K562 (cell line): ENCODE measurements at regions not wholly inside any gene's neighbourhood (a gene's known extent, or its start where the extent isn't known, plus 50 kb on each side); places are given as distances from the start of the nearest gene placed in this dataset.

Experiments used
- CBX3 ChIP-seq, 2 experiments: IDR thresholded peaks; 1 replicate in 1 of 2; 2 replicates in 1 of 2; pipeline ENCODE4 v1.6.1; 2012; ENCODE audit warnings: inconsistent platforms in 2 of 2, low read length in 2 of 2, borderline replicate concordance in 1 of 2, control low read depth in 1 of 2
- CCAR2 ChIP-seq: fragments of 200-400 bp; formaldehyde crosslinking; IDR thresholded peaks from 2 replicates; pipeline ENCODE4 v1.6.1; 2017; ENCODE audit warnings: mild to moderate bottlenecking, low read depth, low read length
- FUS ChIP-seq: fragments of 200-400 bp; formaldehyde crosslinking; optimal IDR thresholded peaks from 2 replicates; pipeline ENCODE3; 2017; ENCODE audit warnings: low read depth, low read length
- NRF1 ChIP-seq, 2 experiments: fragments of 450-650 bp; IDR thresholded peaks in 1 of 2; conservative IDR thresholded peaks in 1 of 2; 2 replicates each; pipeline ENCODE4 v1.6.1; 2014; ENCODE audit warnings: mild to moderate bottlenecking in 2 of 2
- PATZ1 ChIP-seq: fragments of 250-450 bp; sonication (Bioruptor Pico); IDR thresholded peaks from 2 replicates; pipeline ENCODE4 v1.5.0; 2020; ENCODE audit warnings: mild to moderate bottlenecking, borderline replicate concordance
- PREB ChIP-seq: sonication (generic); formaldehyde crosslinking; IDR thresholded peaks from 2 replicates; pipeline ENCODE4 v1.8.1; 2023; ENCODE audit warnings: mild to moderate bottlenecking, missing genetic modification reagents
- SRSF3 ChIP-seq: fragments of 200-400 bp; formaldehyde crosslinking; IDR thresholded peaks from 2 replicates; pipeline ENCODE4 v1.6.1; 2016; ENCODE audit warnings: mild to moderate bottlenecking, low read length, moderate library complexity; ENCODE audit not compliant: insufficient read depth
- USF2 ChIP-seq: sonication (generic); formaldehyde crosslinking; IDR thresholded peaks from 2 replicates; pipeline ENCODE4 v1.5.0; 2020; ENCODE audit warnings: missing genetic modification reagents
- ZNF175 ChIP-seq: fragments of 200-800 bp; sonication (Bioruptor generic); IDR thresholded peaks from 2 replicates; pipeline ENCODE4 v1.6.1; 2016; ENCODE audit warnings: low read depth, mild to moderate bottlenecking, missing genetic modification characterization, missing compliant biosample characterization
- ZNF431 ChIP-seq: sonication (generic); formaldehyde crosslinking; IDR thresholded peaks from 2 replicates; pipeline ENCODE4 v1.8.0; 2022; ENCODE audit warnings: mild to moderate bottlenecking, missing genetic modification reagents

DNA sequence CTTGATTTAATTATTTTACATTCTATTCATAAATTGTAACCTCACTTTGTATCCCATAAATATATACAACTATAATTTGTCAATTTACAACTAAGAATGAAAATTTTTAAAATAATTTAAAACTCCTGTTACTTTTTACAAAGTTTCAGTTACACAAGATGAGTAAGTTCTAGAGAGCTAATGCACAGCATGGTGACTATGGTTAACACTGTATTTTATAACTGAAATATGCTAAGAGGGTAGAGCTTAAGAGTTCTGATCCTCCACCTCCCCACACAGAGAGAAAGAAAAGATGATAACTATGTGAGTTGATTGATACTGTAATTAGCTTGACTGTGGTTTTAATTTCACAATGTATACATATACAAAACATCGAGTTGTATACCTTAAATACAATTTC is 412.5 kb upstream of the DDI1 start:
- TF ChIP-seq ZNF431 (no peak), NRF1 (conservative IDR thresholded peaks at IDR 0.05 in 1 of 2, IDR thresholded peaks at IDR 0.05 in 1 of 2) (no peak), USF2 (CRISPR knock-in tag) (no peak), SRSF3 (no peak), CBX3 (IDR thresholded peaks at IDR 0.05; ENCODE audit: borderline replicate concordance in 1 of 2, low read length in 2 of 2) (no peak), FUS (no peak), PREB (CRISPR knock-in tag) (no peak), CCAR2 (no peak), ZNF175 (no peak), PATZ1 (no peak)
